ENCODE measurements at regions not wholly inside any gene's neighbourhood (a gene's known extent, or its start where the extent isn't known, plus 50 kb on each side); places are given as distances from the start of the nearest gene placed in this dataset.

DNA sequence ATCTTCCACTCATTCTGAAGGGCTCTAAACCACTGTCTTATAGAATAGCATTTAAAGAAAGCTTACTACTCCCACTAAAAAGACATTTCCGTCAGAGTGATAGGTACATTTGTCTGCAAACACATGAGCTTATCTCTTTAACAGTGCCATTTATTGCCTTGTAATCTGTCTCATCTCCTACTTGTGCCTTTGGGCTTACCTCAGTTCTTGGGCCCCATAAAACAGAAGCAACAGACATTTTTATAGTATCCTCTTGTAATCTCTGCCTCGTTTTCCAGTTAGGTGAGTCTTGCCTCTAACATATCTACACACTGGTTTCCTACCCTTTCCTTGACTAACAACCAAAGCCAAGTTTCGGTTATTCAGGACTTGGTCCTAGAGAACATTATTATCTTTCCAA is 681.4 kb upstream of the KIF2B start:
- H3K27ac ChIP-seq = no peak overlapping the region
- DNase-seq = no peak
- H3K9me3 ChIP-seq = no peaks in the 10 kb centered on the region
- no peaks in the 10 kb centered on the region for H3K27me3 ChIP-seq
- no peak overlapping the region for H3K4me3 ChIP-seq
- intact Hi-C loops (cut with DNase I) = no loop called here
- no peak for ATAC-seq
- TF ChIP-seq, protein P1, sequence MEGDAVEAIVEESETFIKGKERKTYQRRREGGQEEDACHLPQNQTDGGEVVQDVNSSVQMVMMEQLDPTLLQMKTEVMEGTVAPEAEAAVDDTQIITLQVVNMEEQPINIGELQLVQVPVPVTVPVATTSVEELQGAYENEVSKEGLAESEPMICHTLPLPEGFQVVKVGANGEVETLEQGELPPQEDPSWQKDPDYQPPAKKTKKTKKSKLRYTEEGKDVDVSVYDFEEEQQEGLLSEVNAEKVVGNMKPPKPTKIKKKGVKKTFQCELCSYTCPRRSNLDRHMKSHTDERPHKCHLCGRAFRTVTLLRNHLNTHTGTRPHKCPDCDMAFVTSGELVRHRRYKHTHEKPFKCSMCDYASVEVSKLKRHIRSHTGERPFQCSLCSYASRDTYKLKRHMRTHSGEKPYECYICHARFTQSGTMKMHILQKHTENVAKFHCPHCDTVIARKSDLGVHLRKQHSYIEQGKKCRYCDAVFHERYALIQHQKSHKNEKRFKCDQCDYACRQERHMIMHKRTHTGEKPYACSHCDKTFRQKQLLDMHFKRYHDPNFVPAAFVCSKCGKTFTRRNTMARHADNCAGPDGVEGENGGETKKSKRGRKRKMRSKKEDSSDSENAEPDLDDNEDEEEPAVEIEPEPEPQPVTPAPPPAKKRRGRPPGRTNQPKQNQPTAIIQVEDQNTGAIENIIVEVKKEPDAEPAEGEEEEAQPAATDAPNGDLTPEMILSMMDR (IDR thresholded peaks at IDR 0.05) = no peak
- H3K36me3 ChIP-seq = no peaks in the 10 kb centered on the region
- H3K4me1 ChIP-seq = no peaks in the 10 kb centered on the region

DNA sequence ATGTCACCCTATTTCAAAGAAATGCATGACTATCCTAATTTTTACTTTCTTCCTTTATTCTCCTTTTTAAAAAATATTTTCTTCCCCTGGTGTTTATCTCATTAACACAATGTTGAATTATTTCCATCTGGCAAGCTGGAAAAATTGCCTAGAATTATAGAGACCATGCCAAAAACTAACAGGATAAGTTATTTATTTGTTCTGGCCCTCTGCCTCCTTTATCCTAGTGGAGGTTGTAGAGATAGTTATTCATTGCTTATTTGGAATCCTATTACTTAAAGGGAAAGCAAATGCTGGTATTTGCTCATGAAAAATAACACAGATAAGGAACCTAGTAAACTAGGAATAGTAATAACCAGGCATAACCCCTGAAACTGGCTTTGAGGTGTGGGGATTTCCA is 684.9 kb upstream of the KIF2B start:
- DNase-seq (no peak), ATAC-seq (no peak)
- Histone ChIP-seq H3K4me1 (no peaks in the 10 kb centered on the region), H3K36me3 (no peaks in the 10 kb centered on the region), H3K27ac (no peak overlapping the region), H3K9me3 (no peaks in the 10 kb centered on the region), H3K4me3 (no peak overlapping the region), H3K27me3 (no peaks in the 10 kb centered on the region)
- TF ChIP-seq, protein P1 (IDR thresholded peaks at IDR 0.05) = no peak
- intact Hi-C loops (cut with DNase I) = no loop called here

DNA sequence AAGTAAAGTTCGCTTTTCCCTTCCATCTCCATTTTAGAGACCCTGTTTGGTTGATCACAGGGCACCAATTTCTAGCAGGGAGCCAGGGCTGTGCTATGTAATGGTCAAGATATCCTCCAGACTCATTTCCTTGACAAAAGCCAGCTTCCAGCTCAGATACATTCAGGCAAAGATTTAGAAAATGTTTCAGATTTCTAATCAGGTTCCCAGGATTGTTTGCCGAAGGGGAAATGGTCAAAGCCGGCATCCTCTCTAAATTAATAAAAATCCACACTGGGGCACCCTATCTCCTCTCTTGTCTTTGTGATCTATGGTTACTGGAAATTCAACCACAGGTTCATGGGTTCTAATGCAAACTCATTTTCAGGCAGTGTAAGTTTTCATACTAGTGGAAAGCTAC is 686.8 kb upstream of the KIF2B start:
- Histone ChIP-seq H3K4me1 (no peaks in the 10 kb centered on the region), H3K27ac (no peak overlapping the region), H3K4me3 (no peak overlapping the region), H3K27me3 (no peaks in the 10 kb centered on the region), H3K36me3 (no peaks in the 10 kb centered on the region), H3K9me3 (no peaks in the 10 kb centered on the region)
- intact Hi-C loops (cut with DNase I) = no loop called here
- TF ChIP-seq, protein P1 (IDR thresholded peaks at IDR 0.05) = no peak
- ATAC-seq (no peak), DNase-seq (no peak)

GRCh38 chr17:53134548-53134947 is 688.2 kb upstream of the KIF2B start:
- DNase-seq (no peak), ATAC-seq (no peak)
- Histone ChIP-seq H3K4me3 (no peak overlapping the region), H3K27ac (no peak overlapping the region), H3K27me3 (no peaks in the 10 kb centered on the region), H3K4me1 (no peaks in the 10 kb centered on the region), H3K36me3 (no peaks in the 10 kb centered on the region), H3K9me3 (no peaks in the 10 kb centered on the region)
- TF ChIP-seq, protein P1 (IDR thresholded peaks at IDR 0.05) = no peak
- intact Hi-C loops (cut with DNase I) = no loop called here

GRCh38 chr17:53133876-53134275 is 688.9 kb upstream of the KIF2B start:
- no peak overlapping the region for H3K27ac ChIP-seq
- TF ChIP-seq, protein P1 (IDR thresholded peaks at IDR 0.05) = no peak
- H3K27me3 ChIP-seq = no peaks in the 10 kb centered on the region
- ATAC-seq = no peak
- intact Hi-C loops (cut with DNase I) = no loop called here
- no peak overlapping the region for H3K4me3 ChIP-seq
- DNase-seq = no peak
- H3K4me1 ChIP-seq = no peaks in the 10 kb centered on the region
- H3K9me3 ChIP-seq = no peaks in the 10 kb centered on the region
- no peaks in the 10 kb centered on the region for H3K36me3 ChIP-seq

Measured in left lung (tissue), 4 donors.